Breast epithelium (tissue), 3 donors: ENCODE measurements at regions not wholly inside any gene's neighbourhood (a gene's known extent, or its start where the extent isn't known, plus 50 kb on each side); places are given as distances from the start of the nearest gene placed in this dataset.

Experiments used
- POLR2A ChIP-seq: fragments of 450-650 bp; IDR thresholded peaks from one replicate; pipeline ENCODE4 v1.6.1; 2016; ENCODE audit warnings: antibody characterized with exemption, mild to moderate bottlenecking, moderate library complexity
- POLR2AphosphoS5 ChIP-seq, 3 donors: sonication (generic); formaldehyde crosslinking; IDR thresholded peaks; one replicate each; pipeline ENCODE4 v1.6.1; 2017; ENCODE audit warnings: antibody characterized with exemption in 3 of 3
- TF ChIP-seq, protein P1 (sequence below), 3 donors: fragments of 450-650 bp; IDR thresholded peaks; one replicate each; pipeline ENCODE4 v1.5.1; 2016 to 2017; ENCODE audit warnings: antibody characterized with exemption in 3 of 3, mild to moderate bottlenecking in 3 of 3, moderate library complexity in 3 of 3

DNA sequence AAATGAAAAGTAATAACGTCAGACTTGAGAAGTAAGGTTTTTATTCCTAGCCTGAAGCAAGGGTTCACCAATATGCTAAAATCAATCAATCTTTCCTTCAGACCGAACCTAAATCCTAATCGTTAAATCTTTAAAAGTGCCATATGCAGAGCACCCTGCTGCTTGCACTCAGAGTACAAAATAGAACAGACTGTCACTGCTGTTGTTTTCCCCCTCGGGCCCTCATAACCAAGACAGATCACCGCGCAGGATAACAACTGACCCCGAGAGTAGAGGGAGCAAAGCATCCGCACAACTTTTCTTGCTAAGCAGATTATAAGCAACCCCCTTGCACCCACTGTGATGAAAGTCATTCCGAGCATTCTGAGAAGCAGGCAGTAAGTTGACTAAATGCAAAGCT, 550.9 kb upstream of the NDST4 start:
- TF ChIP-seq, protein P1, sequence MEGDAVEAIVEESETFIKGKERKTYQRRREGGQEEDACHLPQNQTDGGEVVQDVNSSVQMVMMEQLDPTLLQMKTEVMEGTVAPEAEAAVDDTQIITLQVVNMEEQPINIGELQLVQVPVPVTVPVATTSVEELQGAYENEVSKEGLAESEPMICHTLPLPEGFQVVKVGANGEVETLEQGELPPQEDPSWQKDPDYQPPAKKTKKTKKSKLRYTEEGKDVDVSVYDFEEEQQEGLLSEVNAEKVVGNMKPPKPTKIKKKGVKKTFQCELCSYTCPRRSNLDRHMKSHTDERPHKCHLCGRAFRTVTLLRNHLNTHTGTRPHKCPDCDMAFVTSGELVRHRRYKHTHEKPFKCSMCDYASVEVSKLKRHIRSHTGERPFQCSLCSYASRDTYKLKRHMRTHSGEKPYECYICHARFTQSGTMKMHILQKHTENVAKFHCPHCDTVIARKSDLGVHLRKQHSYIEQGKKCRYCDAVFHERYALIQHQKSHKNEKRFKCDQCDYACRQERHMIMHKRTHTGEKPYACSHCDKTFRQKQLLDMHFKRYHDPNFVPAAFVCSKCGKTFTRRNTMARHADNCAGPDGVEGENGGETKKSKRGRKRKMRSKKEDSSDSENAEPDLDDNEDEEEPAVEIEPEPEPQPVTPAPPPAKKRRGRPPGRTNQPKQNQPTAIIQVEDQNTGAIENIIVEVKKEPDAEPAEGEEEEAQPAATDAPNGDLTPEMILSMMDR (IDR thresholded peaks at IDR 0.05): no peak
- TF ChIP-seq POLR2AphosphoS5 (IDR thresholded peaks at IDR 0.05): no peak
- no peak for TF ChIP-seq POLR2A
